ENCODE measurements at regions not wholly inside any gene's neighbourhood (a gene's known extent, or its start where the extent isn't known, plus 50 kb on each side); places are given as distances from the start of the nearest gene placed in this dataset.

DNA sequence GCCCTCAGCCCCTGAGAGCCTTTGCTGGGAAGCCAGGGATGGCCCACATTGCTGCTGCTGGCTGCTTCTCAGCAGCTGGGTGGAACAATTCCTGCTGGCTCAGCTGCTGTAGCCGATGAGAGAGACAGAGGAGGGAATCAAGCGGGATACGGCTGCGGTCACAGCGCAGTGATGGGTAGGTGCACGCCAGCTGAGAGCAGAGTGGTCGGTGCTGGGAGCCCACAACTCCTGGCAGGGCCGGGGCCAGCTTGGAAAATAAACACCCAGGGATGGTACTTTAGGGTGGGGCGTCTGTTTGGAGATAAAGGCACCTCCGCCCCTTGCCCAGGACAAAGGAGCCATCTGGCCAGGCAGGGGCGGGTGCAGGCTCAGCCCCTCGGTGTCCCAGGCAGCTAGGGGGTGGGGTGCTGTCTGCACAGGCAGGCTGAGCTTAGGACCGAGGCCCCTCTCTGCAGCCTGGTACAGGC is 480.5 kb downstream of the MIAT start:
- H3K27me3 ChIP-seq (ENCODE audit: low read depth) = peaks cover 28% of the 10 kb centered on the region
- no peak overlapping the region for H3K4me3 ChIP-seq
- H3K36me3 ChIP-seq (replicated peaks) = no peaks in the 10 kb centered on the region
- in situ Hi-C loops (cut with MboI; ENCODE audit: low sequenced_read_pairs) = no loop called here
- no peaks in the 10 kb centered on the region for H3K4me1 ChIP-seq
- no peak for DNase-seq (ENCODE audit: low spot score in 2 of 2)
- H3K9me3 ChIP-seq = no peaks in the 10 kb centered on the region

DNA sequence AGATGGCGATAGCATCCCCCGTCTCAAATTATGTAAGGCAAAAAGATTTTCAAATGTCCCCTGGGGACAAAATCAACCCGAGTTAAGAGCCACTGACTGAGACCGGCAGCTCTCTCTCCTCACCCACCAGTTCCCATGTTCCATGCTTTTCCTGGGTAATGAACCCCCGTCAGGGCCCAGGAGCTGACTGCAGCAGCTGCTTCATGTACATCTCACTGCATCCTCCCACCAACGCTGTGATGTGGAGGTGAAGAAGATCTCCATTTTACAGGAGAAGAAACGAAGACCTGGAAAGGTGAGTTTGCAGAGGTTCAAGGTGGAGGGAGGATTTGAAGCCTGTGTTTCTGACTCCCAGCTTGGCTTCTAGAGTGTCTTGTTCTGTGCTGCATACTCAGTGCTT is 481.1 kb downstream of the MIAT start:
- no peaks in the 10 kb centered on the region for H3K9me3 ChIP-seq
- no peaks in the 10 kb centered on the region for H3K4me1 ChIP-seq
- peaks cover 30% of the 10 kb centered on the region for H3K27me3 ChIP-seq (ENCODE audit: low read depth)
- no peaks in the 10 kb centered on the region for H3K36me3 ChIP-seq (replicated peaks)
- in situ Hi-C loops (cut with MboI; ENCODE audit: low sequenced_read_pairs) = no loop called here
- H3K4me3 ChIP-seq = no peak overlapping the region
- no peak for DNase-seq (ENCODE audit: low spot score in 2 of 2)

DNA sequence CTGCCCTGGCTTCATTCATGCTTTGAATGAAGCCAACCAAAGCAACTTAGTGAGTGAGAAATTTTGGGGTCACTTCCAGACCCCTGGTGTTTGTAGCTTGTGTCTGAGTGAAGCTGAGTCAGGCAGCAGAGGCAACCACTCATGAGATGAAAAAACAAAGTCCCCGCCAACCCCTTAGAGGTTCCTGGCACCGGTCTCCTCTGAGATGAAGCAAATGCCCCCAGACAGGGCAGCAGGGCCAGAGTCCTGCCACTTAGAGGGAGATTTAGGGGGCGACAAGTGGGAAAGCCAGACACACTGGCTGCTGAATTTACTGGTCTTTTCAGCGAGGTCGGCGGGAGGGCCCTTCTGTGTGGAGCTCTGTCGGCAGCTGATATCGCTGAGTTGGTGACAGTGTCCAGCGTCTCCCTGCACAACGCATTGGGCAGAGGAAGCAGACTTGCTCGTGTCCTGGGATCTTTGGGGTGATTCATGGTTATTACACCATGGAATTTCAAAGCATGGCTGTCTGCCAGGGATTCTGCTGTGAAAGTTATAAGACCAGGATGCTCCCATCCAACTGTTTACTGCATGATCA is 482.6 kb downstream of the MIAT start:
- no peaks in the 10 kb centered on the region for H3K36me3 ChIP-seq (replicated peaks)
- no peak for DNase-seq (ENCODE audit: low spot score in 2 of 2)
- in situ Hi-C loops (cut with MboI; ENCODE audit: low sequenced_read_pairs) = no loop called here

DNA sequence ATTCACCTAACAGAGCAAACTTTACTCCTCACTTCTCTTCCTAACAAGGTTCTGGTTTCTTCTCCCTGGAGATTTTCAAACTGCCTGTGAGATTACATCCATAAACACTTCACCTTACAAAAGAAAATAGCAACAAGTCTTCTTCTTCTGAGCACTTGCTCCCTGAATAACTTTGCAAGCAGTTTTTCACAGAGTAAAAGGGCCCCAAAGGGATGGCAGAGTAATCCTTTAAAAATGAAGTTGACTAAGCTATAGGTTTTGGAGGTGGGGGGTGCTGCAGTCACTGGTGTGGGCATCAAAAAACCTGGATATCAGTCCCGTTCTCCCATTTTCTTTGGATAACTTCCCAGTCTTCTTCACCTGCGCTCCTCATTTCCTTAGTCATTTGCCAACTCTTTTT is 484.9 kb downstream of the MIAT start:
- Histone ChIP-seq H3K4me1 (no peaks in the 10 kb centered on the region), H3K36me3 (replicated peaks) (no peaks in the 10 kb centered on the region), H3K9me3 (no peaks in the 10 kb centered on the region), H3K4me3 (no peak overlapping the region), H3K27me3 (ENCODE audit: low read depth) (peaks cover 31% of the 10 kb centered on the region)
- DNase-seq (ENCODE audit: low spot score in 2 of 2) = no peak
- in situ Hi-C loops (cut with MboI; ENCODE audit: low sequenced_read_pairs) = no loop called here

More for the DNA sequence above, 482.6 kb downstream of the MIAT start:
- H3K4me1 ChIP-seq = no peaks in the 10 kb centered on the region
- H3K27me3 ChIP-seq (ENCODE audit: low read depth) = peaks cover 25% of the 10 kb centered on the region; the same call in 1 of the 2 replicates
- no peak overlapping the region for H3K4me3 ChIP-seq
- H3K9me3 ChIP-seq = no peaks in the 10 kb centered on the region

DNA sequence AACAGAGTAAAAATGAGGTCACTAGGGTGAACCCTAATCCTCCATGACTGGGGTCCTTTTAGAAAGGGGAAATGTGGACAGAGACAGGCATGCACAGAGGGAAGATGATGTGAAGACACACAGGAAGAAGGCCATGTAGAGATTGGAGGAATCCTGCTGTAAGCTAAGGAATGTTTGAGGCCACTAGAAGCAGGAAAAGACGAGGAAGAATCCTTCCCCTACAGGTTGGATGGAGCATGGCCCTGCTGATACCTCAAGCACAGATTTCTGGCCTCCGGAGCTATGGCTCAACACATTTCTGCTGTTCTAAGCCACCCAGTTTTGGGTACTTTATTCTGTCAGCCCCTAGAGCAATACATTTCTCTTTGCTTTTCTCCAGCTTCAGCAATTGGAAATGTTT is 486.9 kb downstream of the MIAT start:
- in situ Hi-C loops (cut with MboI; ENCODE audit: low sequenced_read_pairs) = no loop called here

DNA sequence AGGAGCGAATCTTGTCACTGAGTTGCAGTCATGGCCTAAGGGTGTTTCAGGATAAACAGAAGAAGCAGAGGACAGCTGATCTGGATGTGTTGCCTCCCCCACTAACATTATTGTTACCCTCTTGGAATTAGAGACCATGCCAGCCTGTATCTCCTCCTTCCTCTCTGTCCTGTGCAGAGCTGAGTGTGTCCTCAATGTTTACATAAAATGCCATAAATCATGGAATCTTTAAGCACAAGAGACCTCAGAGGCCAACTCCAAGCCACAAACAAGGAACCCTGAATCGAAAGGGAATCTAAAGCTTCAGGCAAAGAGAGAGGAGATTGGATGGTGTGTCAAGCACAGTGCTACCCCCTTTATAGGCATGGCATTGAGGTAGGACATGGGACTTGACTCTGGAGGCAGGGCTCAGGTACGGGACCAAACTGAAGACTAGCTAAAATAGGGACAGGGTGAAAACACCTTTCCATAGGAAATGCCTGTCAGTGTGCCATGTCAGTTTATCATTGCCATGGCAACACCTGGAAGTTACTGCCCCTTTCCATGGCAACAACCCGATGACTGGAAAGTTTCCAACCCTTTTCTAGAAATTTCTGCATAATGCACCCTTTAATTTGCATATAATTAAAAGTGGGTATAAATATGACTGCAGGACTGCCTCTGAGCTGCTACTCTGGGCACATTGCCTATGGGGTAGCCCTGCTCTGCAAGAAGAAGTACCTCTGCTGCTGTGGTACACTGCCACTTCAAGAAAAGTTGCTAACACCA is 489.7 kb downstream of the MIAT start:
- in situ Hi-C loops (cut with MboI; ENCODE audit: low sequenced_read_pairs) = no loop called here
- H3K27me3 ChIP-seq (ENCODE audit: low read depth) = peaks cover 28% of the 10 kb centered on the region
- no peaks in the 10 kb centered on the region for H3K4me1 ChIP-seq
- H3K9me3 ChIP-seq = 0 out of 2 replicates have a peak, but pooled peaks cover 2% of the 10 kb centered on the region
- H3K4me3 ChIP-seq = no peak overlapping the region
- no peak for DNase-seq (ENCODE audit: low spot score in 2 of 2)
- no peaks in the 10 kb centered on the region for H3K36me3 ChIP-seq (replicated peaks)

More for the DNA sequence above, 486.9 kb downstream of the MIAT start:
- Histone ChIP-seq H3K36me3 (replicated peaks) (no peaks in the 10 kb centered on the region), H3K9me3 (0 out of 2 replicates have a peak, but pooled peaks cover 2% of the 10 kb centered on the region), H3K4me3 (no peak overlapping the region), H3K4me1 (no peaks in the 10 kb centered on the region), H3K27me3 (ENCODE audit: low read depth) (peaks cover 29% of the 10 kb centered on the region)
- no peak for DNase-seq (ENCODE audit: low spot score in 2 of 2)

DNA sequence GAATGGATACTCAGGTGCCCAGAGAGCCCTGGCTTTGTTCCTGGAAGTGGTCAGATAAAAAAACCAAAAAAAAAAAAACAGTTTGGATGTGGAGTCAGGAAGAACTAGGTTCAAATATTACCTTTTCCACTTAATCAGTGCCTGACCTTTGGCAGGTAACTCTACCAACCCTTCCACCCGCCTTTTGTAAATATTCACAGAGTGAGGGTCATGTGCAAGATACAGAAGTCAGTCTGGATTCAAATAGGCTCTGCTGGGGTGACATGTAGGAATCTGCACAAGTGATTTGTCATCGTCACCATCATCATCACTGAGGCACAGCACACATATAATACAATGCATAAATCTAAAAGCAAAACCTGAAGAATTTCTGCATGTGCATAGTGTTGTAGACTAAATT is 490.7 kb downstream of the MIAT start:
- in situ Hi-C loops (cut with MboI; ENCODE audit: low sequenced_read_pairs) = no loop called here
- H3K36me3 ChIP-seq (replicated peaks) = no peaks in the 10 kb centered on the region
- peaks cover 26% of the 10 kb centered on the region for H3K27me3 ChIP-seq (ENCODE audit: low read depth)
- DNase-seq (ENCODE audit: low spot score in 2 of 2) = no peak
- no peaks in the 10 kb centered on the region for H3K4me1 ChIP-seq
- H3K4me3 ChIP-seq = no peak overlapping the region
- 0 out of 2 replicates have a peak, but pooled peaks cover 2% of the 10 kb centered on the region for H3K9me3 ChIP-seq

DNA sequence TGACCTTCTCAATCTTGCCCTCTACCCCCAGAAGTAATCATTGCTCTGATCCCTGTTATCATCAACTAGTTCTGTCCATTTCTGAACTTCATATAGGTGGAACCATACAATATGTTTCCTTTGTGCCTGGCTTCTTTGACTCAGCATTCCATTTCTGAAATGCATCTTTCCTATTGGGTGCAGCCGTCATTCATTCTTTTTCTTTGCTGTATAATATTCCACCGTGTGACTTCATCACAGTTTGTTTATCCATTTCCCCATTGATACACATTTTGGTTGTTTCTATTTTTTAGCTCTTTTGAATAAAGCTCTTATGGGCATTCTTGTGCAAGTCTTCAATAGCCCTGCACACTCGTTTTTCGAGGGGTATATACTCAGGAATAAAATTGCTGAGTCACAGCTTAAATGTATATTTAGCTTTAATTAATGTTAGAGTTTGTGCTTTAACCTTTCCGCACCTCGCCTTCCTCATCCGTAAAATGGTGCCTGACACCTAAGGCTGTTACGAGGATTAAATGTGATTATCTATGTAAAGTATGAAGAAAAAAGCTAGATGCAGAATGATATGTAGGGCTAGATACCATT is 491.6 kb downstream of the MIAT start:
- in situ Hi-C loops (cut with MboI; ENCODE audit: low sequenced_read_pairs) = no loop called here
- Histone ChIP-seq H3K4me3 (no peak overlapping the region), H3K9me3 (0 out of 2 replicates have a peak, but pooled peaks cover 2% of the 10 kb centered on the region), H3K4me1 (no peaks in the 10 kb centered on the region), H3K36me3 (replicated peaks) (no peaks in the 10 kb centered on the region), H3K27me3 (ENCODE audit: low read depth) (peaks cover 24% of the 10 kb centered on the region)
- DNase-seq (ENCODE audit: low spot score in 2 of 2) = no peak

DNA sequence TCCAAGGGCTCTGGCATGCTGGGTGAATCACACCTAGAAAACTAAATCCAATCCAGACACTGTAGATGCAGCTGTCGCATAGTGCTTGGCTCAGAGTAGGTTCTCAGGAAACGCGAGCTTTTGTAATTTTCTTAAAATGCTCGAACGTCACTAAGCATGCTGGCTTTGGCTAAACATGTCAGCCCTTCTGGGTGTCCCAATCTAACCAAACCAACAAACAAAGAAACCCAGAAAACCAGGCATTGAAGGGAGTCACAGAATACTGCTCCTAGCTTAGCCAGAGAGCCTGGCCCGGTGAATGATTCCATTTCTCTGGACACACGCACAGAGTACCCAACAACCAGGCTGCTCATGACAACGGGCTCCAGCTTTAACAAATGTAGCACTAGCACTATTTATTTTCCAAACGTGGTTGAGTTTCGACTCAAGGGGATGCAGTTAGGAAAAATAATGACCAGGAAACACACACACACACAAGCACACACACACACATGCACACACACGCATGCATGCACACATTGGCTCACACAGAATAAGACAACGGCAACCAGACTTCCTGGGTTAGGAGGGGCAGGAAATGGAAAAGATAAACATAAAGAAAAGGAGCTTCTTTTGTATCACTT is 492.6 kb downstream of the MIAT start:
- Histone ChIP-seq H3K4me3 (no peak overlapping the region), H3K9me3 (0 out of 2 replicates have a peak, but pooled peaks cover 2% of the 10 kb centered on the region), H3K27me3 (ENCODE audit: low read depth) (peaks cover 24% of the 10 kb centered on the region), H3K4me1 (no peaks in the 10 kb centered on the region), H3K36me3 (replicated peaks) (no peaks in the 10 kb centered on the region)
- DNase-seq (ENCODE audit: low spot score in 2 of 2) = no peak
- in situ Hi-C loops (cut with MboI; ENCODE audit: low sequenced_read_pairs) = no loop called here

DNA sequence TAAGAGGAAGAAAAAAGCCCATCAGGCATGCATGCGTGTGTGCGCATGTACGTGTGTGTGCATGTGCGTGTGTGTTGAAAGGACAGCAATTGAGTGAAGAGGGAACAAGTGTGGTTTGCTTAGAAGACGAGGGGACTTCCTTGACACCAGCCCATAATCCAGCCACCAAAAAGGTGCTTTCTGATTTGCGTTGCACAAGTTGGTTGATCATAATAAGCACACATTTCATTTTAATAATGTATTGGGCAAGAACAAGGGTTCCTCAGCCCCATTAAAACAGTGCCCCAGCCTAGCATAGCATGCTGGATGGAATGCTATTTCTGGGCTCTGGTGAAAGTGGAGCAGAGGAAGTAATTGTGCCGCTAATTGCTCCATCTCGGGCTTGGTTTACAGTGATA is 493.2 kb downstream of the MIAT start:
- in situ Hi-C loops (cut with MboI; ENCODE audit: low sequenced_read_pairs) = no loop called here
- H3K27me3 ChIP-seq (ENCODE audit: low read depth) = peaks cover 20% of the 10 kb centered on the region
- 0 out of 2 replicates have a peak, but pooled peaks cover 2% of the 10 kb centered on the region for H3K9me3 ChIP-seq
- no peaks in the 10 kb centered on the region for H3K36me3 ChIP-seq (replicated peaks)
- no peaks in the 10 kb centered on the region for H3K4me1 ChIP-seq
- no peak overlapping the region for H3K4me3 ChIP-seq
- no peak for DNase-seq (ENCODE audit: low spot score in 2 of 2)

DNA sequence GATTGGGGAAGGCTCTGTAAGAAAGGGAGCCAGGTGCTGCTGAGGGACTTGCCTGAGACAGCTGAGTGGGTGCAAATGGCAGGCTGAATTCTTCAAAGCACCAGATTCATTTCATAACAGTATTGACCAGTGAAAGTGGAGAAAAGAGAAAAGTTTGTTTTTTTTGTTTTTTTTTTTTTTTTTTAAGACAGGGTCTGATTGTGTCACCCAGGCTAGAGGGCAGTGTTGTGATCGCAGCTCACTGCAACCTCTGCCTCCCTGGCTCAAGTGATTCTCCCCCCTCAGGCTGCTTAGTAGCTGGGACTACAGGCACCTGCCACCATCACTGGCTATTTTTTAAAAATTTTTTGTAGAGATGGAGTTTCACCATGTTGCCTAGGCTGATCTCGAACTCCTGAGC is 494.0 kb downstream of the MIAT start:
- Histone ChIP-seq H3K27me3 (ENCODE audit: low read depth) (peaks cover 18% of the 10 kb centered on the region), H3K4me1 (no peaks in the 10 kb centered on the region), H3K9me3 (0 out of 2 replicates have a peak, but pooled peaks cover 2% of the 10 kb centered on the region), H3K36me3 (replicated peaks) (no peaks in the 10 kb centered on the region), H3K4me3 (no peak overlapping the region)
- no peak for DNase-seq (ENCODE audit: low spot score in 2 of 2)
- in situ Hi-C loops (cut with MboI; ENCODE audit: low sequenced_read_pairs) = no loop called here

DNA sequence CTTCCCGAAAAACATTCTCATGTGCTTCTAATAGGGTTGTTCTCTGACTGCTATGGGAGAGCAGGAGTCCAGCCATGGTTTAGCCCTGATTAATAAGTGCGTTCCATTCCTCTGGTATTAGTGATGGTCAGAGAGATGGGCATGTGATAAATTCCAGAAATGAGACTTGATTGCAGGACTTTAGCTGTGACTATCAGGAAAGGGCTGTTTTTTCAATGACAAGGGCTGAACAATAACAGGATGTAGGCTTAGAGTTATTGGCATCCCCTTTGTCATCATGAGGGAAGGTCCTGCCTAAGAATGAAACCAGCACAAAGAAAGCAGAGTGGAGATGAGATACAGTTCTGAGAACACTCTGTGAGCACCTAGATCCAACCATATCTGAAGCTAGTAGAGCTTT is 494.6 kb downstream of the MIAT start:
- 0 out of 2 replicates have a peak, but pooled peaks cover 2% of the 10 kb centered on the region for H3K9me3 ChIP-seq
- H3K27me3 ChIP-seq (ENCODE audit: low read depth) = peaks cover 18% of the 10 kb centered on the region
- no peaks in the 10 kb centered on the region for H3K4me1 ChIP-seq
- in situ Hi-C loops (cut with MboI; ENCODE audit: low sequenced_read_pairs) = no loop called here
- no peak overlapping the region for H3K4me3 ChIP-seq
- no peak for DNase-seq (ENCODE audit: low spot score in 2 of 2)
- no peaks in the 10 kb centered on the region for H3K36me3 ChIP-seq (replicated peaks)

DNA sequence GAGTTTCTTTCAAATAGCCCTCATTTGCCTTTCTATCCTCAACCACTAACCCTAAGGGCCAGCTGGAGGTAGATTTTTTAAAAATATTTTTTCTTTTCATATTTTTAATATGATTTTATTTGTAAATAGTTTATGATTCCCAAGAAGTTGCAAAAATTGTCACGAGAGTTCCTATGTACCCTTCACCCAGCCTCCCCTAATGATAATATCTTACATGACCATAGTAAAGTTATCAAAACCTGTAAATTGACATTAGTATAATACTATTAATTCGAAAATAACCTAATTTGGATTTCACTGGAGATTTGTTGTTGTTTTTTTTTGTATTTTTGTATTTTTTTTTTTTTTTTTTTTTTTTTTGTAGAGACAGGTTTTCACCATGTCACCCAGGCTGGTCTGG is 495.5 kb downstream of the MIAT start:
- Histone ChIP-seq H3K4me3 (no peak overlapping the region), H3K36me3 (replicated peaks) (no peaks in the 10 kb centered on the region), H3K4me1 (peaks cover 2% of the 10 kb centered on the region; the same call in 1 of the 2 replicates), H3K27me3 (ENCODE audit: low read depth) (peaks cover 16% of the 10 kb centered on the region), H3K9me3 (0 out of 2 replicates have a peak, but pooled peaks cover 2% of the 10 kb centered on the region)
- no peak for DNase-seq (ENCODE audit: low spot score in 2 of 2)
- in situ Hi-C loops (cut with MboI; ENCODE audit: low sequenced_read_pairs) = no loop called here
